ENCODE measurements at regions not wholly inside any gene's neighbourhood (a gene's known extent, or its start where the extent isn't known, plus 50 kb on each side); places are given as distances from the start of the nearest gene placed in this dataset.
A peak's percentile ranks its signal among the peaks of the same experiment; 100 is the strongest.

- no peak for DNase-seq (ENCODE audit: low spot score)
Measured at GRCh38 chr11:32039149-32039548, 51.7 kb upstream of the RCN1 start.

- DNase-seq (ENCODE audit: low spot score), result no peak
Measured at GRCh38 chr11:32034680-32035079, 56.2 kb upstream of the RCN1 start.

GRCh38 chr11:32034149-32034548 lies 56.7 kb upstream of the RCN1 start:
- DNase-seq (ENCODE audit: low spot score), result peak; percentile 78

- no peak for DNase-seq (ENCODE audit: low spot score)
Measured at GRCh38 chr11:32033491-32033890, 57.4 kb upstream of the RCN1 start.

- DNase-seq (ENCODE audit: low spot score), result no peak
Measured at GRCh38 chr11:32033067-32033466, 57.8 kb upstream of the RCN1 start.

- no peak for DNase-seq (ENCODE audit: low spot score)
Measured at GRCh38 chr11:32032478-32032877, 58.4 kb upstream of the RCN1 start.

- DNase-seq (ENCODE audit: low spot score), result no peak
Measured at GRCh38 chr11:32032052-32032451, 58.8 kb upstream of the RCN1 start.

GRCh38 chr11:32030875-32031503 lies 59.9 kb upstream of the RCN1 start:
- no peak for DNase-seq (ENCODE audit: low spot score)

- DNase-seq (ENCODE audit: low spot score), result no peak
Measured at GRCh38 chr11:32029721-32030120, 61.2 kb upstream of the RCN1 start.

- no peak for DNase-seq (ENCODE audit: low spot score)
Measured at GRCh38 chr11:32028201-32028600, 62.7 kb upstream of the RCN1 start.

GRCh38 chr11:32026766-32027165 lies 64.1 kb upstream of the RCN1 start:
- DNase-seq (ENCODE audit: low spot score), result no peak

GRCh38 chr11:32024948-32025347 lies 65.9 kb upstream of the RCN1 start:
- DNase-seq (ENCODE audit: low spot score), result no peak

GRCh38 chr11:32023370-32024305 lies 67.2 kb upstream of the RCN1 start:
- no peak for DNase-seq (ENCODE audit: low spot score)

GRCh38 chr11:32018672-32019071 lies 72.2 kb upstream of the RCN1 start:
- DNase-seq (ENCODE audit: low spot score), result no peak

GRCh38 chr11:32016111-32016510 lies 74.8 kb upstream of the RCN1 start:
- no peak for DNase-seq (ENCODE audit: low spot score)

GRCh38 chr11:32015427-32015826 lies 75.4 kb upstream of the RCN1 start:
- DNase-seq (ENCODE audit: low spot score), result no peak

GRCh38 chr11:32013603-32014002 lies 77.3 kb upstream of the RCN1 start:
- no peak for DNase-seq (ENCODE audit: low spot score)

GRCh38 chr11:32012049-32012448 lies 78.8 kb upstream of the RCN1 start:
- no peak for DNase-seq (ENCODE audit: low spot score)

GRCh38 chr11:32008880-32009551 lies 81.9 kb upstream of the RCN1 start:
- DNase-seq (ENCODE audit: low spot score), result no peak

- peak; percentile 54 for DNase-seq (ENCODE audit: low spot score)
Measured at GRCh38 chr11:32006799-32007388, 84.0 kb upstream of the RCN1 start.

GRCh38 chr11:32005786-32006416 lies 85.0 kb upstream of the RCN1 start:
- DNase-seq (ENCODE audit: low spot score), result peak; percentile 72

- DNase-seq (ENCODE audit: low spot score), result peak; percentile 43
Measured at GRCh38 chr11:32003335-32003734, 87.5 kb upstream of the RCN1 start.

All from kidney tubule cell (primary cell).